ENCODE measurements at regions not wholly inside any gene's neighbourhood (a gene's known extent, or its start where the extent isn't known, plus 50 kb on each side); places are given as distances from the start of the nearest gene placed in this dataset.

DNA sequence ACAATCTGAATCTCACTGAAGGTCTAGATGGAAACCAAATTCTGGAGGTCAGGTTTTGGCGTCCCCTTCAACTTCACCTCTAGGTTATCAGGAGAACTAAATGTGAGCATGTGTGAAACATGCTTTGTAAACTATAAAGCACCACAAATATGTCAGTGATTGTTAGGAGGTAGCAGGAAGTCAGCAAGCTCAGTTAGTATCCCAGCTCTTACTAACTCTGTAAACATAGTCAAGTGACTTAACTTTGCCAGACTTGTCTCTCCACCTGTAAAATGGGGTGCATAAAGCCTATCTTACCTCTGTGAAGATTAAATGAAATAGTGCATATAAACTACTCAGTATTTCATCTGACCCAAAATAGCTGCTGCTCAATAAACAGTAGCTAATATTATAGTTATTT is 121.5 kb downstream of the INSIG2 start:
- TF ChIP-seq, protein P1, sequence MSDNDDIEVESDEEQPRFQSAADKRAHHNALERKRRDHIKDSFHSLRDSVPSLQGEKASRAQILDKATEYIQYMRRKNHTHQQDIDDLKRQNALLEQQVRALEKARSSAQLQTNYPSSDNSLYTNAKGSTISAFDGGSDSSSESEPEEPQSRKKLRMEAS (IDR thresholded peaks at IDR 0.05; ENCODE audit: low read depth, low read length): no peak
- TF ChIP-seq, protein P2, sequence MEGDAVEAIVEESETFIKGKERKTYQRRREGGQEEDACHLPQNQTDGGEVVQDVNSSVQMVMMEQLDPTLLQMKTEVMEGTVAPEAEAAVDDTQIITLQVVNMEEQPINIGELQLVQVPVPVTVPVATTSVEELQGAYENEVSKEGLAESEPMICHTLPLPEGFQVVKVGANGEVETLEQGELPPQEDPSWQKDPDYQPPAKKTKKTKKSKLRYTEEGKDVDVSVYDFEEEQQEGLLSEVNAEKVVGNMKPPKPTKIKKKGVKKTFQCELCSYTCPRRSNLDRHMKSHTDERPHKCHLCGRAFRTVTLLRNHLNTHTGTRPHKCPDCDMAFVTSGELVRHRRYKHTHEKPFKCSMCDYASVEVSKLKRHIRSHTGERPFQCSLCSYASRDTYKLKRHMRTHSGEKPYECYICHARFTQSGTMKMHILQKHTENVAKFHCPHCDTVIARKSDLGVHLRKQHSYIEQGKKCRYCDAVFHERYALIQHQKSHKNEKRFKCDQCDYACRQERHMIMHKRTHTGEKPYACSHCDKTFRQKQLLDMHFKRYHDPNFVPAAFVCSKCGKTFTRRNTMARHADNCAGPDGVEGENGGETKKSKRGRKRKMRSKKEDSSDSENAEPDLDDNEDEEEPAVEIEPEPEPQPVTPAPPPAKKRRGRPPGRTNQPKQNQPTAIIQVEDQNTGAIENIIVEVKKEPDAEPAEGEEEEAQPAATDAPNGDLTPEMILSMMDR (IDR thresholded peaks at IDR 0.05; ENCODE audit: low read depth, low read length): no peak
- DNase-seq (ENCODE audit: low read depth): no peak
- H3K4me3 ChIP-seq (ENCODE audit: low read depth, low read length): no peak overlapping the region

DNA sequence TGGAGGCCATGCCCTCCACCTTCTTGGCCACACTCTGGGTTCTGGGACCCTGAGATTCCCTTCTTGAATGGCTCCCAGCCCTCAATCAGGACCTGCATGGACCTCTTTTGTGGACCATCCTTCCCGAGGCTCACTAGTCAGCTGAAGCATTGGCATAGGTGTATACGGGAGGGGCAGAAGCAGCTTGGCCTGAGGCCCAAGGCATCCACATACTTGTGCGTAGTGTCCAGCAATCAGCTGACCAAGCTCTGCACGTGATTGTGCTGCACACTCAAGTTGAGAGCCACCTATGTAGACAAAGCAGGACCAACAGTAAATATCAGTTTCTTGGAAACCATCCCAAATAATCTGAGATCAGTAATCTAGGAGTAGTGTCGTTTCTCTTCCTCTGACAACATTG is 119.6 kb downstream of the INSIG2 start:
- no peak for TF ChIP-seq POLR2A (IDR thresholded peaks at IDR 0.05; ENCODE audit: extremely low read depth, insufficient read length)
- TF ChIP-seq, protein P2 (IDR thresholded peaks at IDR 0.05; ENCODE audit: low read depth, low read length): no peak
- no peak for TF ChIP-seq MYC (IDR thresholded peaks at IDR 0.05; ENCODE audit: low read depth, low read length)
- TF ChIP-seq, protein P1 (IDR thresholded peaks at IDR 0.05; ENCODE audit: low read depth, low read length): no peak
- no peak overlapping the region for H3K4me3 ChIP-seq (ENCODE audit: low read depth, low read length)
- no peak for DNase-seq (ENCODE audit: low read depth)

DNA sequence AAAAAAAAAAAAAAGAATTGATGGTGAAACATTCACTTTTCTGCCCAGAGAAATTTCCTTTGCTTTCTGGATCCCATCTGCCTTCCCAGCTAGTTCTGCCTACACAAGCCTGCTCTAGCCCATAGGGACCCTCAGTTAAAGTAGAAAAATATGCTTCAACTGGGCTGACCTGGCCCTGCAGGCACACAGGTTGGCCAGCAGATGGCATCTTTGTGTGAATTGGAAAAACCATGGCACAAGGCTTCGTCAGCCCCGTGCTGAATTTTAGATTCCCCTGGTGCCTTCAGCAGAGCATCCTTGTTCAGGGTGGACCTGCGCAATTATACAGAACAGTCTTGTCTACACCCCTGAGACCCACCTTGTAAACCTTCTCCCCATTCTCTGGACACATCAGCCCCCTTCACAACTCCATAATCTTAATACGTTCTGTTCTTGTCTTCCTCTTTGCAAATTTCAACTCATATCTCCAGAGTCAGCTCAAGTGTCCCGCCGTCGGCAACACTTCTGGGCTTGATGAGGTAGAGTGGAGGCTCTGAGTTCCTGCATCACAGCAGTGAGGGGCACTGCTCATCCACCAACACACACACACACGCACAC is 114.5 kb downstream of the INSIG2 start:
- TF ChIP-seq, protein P1 (IDR thresholded peaks at IDR 0.05; ENCODE audit: low read depth, low read length): no peak
- TF ChIP-seq, protein P2 (IDR thresholded peaks at IDR 0.05; ENCODE audit: low read depth, low read length): peak; percentile 94
- DNase-seq (ENCODE audit: low read depth): peak; percentile 65

DNA sequence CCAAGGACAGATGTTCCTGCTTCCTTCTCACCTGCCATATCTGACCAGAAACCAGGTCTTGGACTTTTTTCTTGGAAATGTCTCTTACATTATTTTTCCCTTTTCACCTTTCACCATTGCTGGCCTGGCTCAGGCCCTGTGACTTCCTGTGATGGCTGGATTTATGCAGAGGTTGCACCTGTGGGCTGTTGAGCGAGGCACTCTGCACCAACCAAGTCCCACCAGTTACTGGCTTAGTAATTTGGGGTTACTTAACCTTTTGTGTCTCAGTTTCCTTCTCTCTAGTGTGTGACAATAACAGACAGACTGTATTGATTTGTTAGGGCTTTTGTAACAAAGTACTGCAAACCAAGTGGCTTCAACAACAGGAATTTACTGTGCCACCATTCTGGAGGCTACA is 110.0 kb downstream of the INSIG2 start:
- TF ChIP-seq MYC (IDR thresholded peaks at IDR 0.05; ENCODE audit: low read depth, low read length): no peak
- DNase-seq (ENCODE audit: low read depth): no peak
- no peak overlapping the region for H3K4me3 ChIP-seq (ENCODE audit: low read depth, low read length)

More for the DNA sequence above, 114.5 kb downstream of the INSIG2 start:
- H3K4me3 ChIP-seq (ENCODE audit: low read depth, low read length): no peak overlapping the region

DNA sequence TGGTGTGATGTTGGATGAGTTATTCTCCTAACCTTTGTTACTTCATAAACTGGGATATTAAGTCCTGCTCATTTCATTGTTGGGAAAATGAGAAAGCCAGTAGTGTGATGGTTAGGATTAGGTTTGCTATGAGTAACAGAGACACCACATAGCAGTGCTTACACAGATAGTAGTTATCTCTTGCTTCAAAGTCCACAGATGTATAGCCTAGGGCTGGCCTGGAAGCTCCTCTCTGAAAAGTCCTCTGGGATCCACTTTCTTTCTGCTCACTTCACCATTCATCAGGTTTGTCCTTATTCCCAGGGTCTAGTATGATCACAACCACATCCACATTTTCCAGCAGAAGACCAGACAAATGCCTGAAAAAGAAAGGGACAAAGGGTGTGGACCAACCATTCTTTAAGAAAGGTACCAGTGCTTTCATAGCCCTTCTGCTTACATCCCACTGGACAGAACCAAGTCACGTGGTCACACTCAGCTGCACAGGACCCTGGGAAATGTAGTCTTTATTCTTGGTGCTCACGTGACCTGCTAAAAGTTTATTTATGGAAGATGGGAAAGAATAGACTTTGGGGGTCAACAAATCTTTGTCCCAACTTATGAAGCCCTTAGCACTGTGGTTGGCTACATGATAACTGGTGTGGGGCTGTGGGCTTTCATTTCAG is 108.9 kb downstream of the INSIG2 start:
- no peak overlapping the region for H3K4me3 ChIP-seq (ENCODE audit: low read depth, low read length)
- DNase-seq (ENCODE audit: low read depth): peak; percentile 12
- TF ChIP-seq, protein P1 (IDR thresholded peaks at IDR 0.05; ENCODE audit: low read depth, low read length): peak; percentile 65
- TF ChIP-seq, protein P2 (IDR thresholded peaks at IDR 0.05; ENCODE audit: low read depth, low read length): no peak

DNA sequence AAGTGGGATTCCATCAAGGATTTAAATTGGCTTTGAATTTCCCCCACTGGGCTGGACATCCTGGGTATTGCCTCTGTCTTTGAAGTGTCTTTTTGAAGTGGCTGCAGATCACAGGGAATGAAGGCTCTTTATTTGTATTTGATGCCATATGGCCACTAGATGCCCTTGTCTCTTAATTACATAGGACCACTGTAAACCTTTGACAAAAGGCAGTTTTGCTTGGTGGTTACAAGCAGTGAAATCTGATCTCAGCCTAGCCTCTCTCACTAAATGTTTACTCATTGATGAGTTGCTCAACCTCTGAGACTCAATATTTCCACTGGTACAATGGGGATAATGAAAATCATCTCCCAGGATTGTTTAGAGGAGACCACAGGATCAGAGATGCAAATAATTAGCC is 102.2 kb downstream of the INSIG2 start:
- TF ChIP-seq POLR2A (IDR thresholded peaks at IDR 0.05; ENCODE audit: extremely low read depth, insufficient read length) (no peak), MYC (IDR thresholded peaks at IDR 0.05; ENCODE audit: low read depth, low read length) (no peak)
- TF ChIP-seq, protein P2 (IDR thresholded peaks at IDR 0.05; ENCODE audit: low read depth, low read length): no peak
- TF ChIP-seq, protein P1 (IDR thresholded peaks at IDR 0.05; ENCODE audit: low read depth, low read length): no peak
- DNase-seq (ENCODE audit: low read depth): no peak
- no peak overlapping the region for H3K4me3 ChIP-seq (ENCODE audit: low read depth, low read length)
